Erythroblast (primary cell): ENCODE measurements at regions not wholly inside any gene's neighbourhood (a gene's known extent, or its start where the extent isn't known, plus 50 kb on each side); places are given as distances from the start of the nearest gene placed in this dataset.

Experiments
- GATA1 ChIP-seq: IDR thresholded peaks from 2 replicates; pipeline ENCODE4 v1.6.1; 2011; ENCODE audit warnings: low read depth, mild to moderate bottlenecking, control low read depth, low read length, moderate library complexity
- POLR2A ChIP-seq: IDR thresholded peaks from 2 replicates; pipeline ENCODE4 v1.6.1; 2011; ENCODE audit warnings: mild to moderate bottlenecking, low read length

DNA sequence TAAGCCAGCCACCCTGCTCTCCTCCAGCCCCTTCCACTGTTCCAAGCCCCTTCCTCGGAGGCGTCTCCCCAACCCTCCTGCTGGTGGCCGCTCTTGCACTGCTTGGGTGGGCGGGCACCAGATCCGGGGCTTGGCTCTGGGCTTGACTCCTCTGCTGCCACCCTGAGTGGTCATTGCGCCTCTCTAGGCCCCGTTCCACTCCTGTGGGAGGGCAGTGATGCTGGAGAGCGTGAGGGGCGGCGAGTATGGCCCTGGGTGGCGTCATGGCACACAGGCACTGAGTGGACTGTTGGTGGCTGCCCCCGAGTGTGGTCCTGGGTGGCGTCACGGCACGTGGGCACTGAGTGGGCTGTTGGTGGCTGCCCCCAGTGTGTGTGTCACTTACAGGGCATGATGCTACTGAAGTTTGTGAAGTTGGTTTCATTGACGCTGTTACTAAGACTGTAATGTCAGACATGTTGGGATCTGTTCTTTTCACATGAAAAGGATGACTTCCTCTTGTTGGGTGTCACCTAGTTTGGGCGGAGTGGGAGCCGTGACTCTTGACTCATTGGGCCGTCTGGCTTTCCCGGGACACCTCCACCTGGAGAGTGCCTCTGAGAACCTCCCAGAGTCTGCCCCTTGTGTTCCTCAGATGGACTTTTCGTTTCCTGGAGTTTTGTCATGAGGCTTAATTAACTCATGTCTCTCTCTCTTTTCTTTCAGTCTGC, 55.9 kb upstream of the HGFAC start:
- TF ChIP-seq POLR2A (no peak), GATA1 (no peak)
